ENCODE measurements at regions not wholly inside any gene's neighbourhood (a gene's known extent, or its start where the extent isn't known, plus 50 kb on each side); places are given as distances from the start of the nearest gene placed in this dataset.
A peak's percentile ranks its signal among the peaks of the same experiment; 100 is the strongest.

GRCh38 chr10:80700252-80700651, 162.6 kb downstream of the SH2D4B start:
- in situ Hi-C loops (cut with MboI) (loop anchor here (5.0 kb wide), 2 partner anchors 227 to 317 kb away; no protein-coding TSS in a partner anchor), intact Hi-C loops (cut with micrococcal nuclease; ENCODE audit: unreplicated experiment) (no loop called here)
- ATAC-seq: peak; percentile 15; the same call in 1 of the 3 replicates
- Histone ChIP-seq H3K9ac (ENCODE audit: control insufficient read depth, insufficient read depth, low read length) (no peak overlapping the region), H3K79me2 (ENCODE audit: control insufficient read depth, insufficient read depth, low read length) (no peaks in the 10 kb centered on the region), H3K4me3 (no peak overlapping the region), H3K9me3 (replicated peaks; ENCODE audit: control insufficient read depth, insufficient read depth, low read length) (no peaks in the 10 kb centered on the region), H2AFZ (ENCODE audit: control insufficient read depth, low read depth, low read length) (no peak overlapping the region), H4K20me1 (ENCODE audit: control insufficient read depth, insufficient read depth) (no peaks in the 10 kb centered on the region), H3K27ac (ENCODE audit: control insufficient read depth, insufficient read depth) (no peak overlapping the region), H3K4me1 (ENCODE audit: control insufficient read depth, insufficient read depth, low read length) (no peaks in the 10 kb centered on the region; the same call in 1 of the 2 replicates), H3K4me2 (ENCODE audit: control insufficient read depth, insufficient read depth) (no peak overlapping the region), H3K27me3 (replicated peaks in 1 of 2; ENCODE audit: control insufficient read depth in 2 of 2, insufficient read depth in 2 of 2, low read length in 1 of 2) (no peaks in the 10 kb centered on the region), H3K36me3 (ENCODE audit: control insufficient read depth in 2 of 2, insufficient read depth in 2 of 2, low read length in 1 of 2) (no peaks in the 10 kb centered on the region)
- FAIRE-seq: no peak
- WGBS (ENCODE audit: insufficient coverage, insufficient replicate concordance, low lambda C conversion rate, missing lambda C conversion rate): 80% methylated on average over 3 of the region's 3 CpGs
- POLR2A ChIA-PET: interaction anchor here (0.6 kb wide), 2 partner anchors 19 to 155 kb away, joined by 3 read pairs; no protein-coding TSS in a partner anchor
- RAD21 ChIA-PET (ENCODE audit: unreplicated experiment): interaction anchor here (0.6 to 2.5 kb wide), 16 partner anchors 17 to 797 kb away, joined by 3 to 26 read pairs (median 4); no protein-coding TSS in a partner anchor
- no peak for DNase-seq (ENCODE audit: low read depth, low spot score)
- CTCF ChIA-PET: interaction anchor here (0.6 to 5.3 kb wide), 34 partner anchors 10 to 711 kb away, joined by 3 to 72 read pairs (median 5); no protein-coding TSS in a partner anchor
- SMC1A ChIA-PET (ENCODE audit: uncharacterized antibody, unreplicated experiment): interaction anchor here (0.6 to 2.5 kb wide), 23 partner anchors 8 to 1120 kb away, joined by 3 to 28 read pairs (median 4); no protein-coding TSS in a partner anchor
- BruUV-seq (replicated peaks): no TSS peak
- no peak for TF ChIP-seq POLR2A (IDR thresholded peaks at IDR 0.05; ENCODE audit: low read depth, low read length)
- TF ChIP-seq ZBTB11 (CRISPR knock-in tag; IDR thresholded peaks at IDR 0.05): no peak
- TF ChIP-seq ZNF217 (IDR thresholded peaks at IDR 0.05): no peak
- TF ChIP-seq ZNF687 (IDR thresholded peaks at IDR 0.05): no peak
- TF ChIP-seq YBX1 (IDR thresholded peaks at IDR 0.05): no peak
- TF ChIP-seq FOS (IDR thresholded peaks at IDR 0.05; ENCODE audit: borderline replicate concordance, extremely low read depth, insufficient read length): no peak
- no peak for TF ChIP-seq CBX5 (IDR thresholded peaks at IDR 0.05; ENCODE audit: low read depth)
- no peak for TF ChIP-seq SREBF1 (IDR thresholded peaks at IDR 0.05; ENCODE audit: low read length)
- no peak for TF ChIP-seq PML (IDR thresholded peaks at IDR 0.05; ENCODE audit: low read length)
- no peak for TF ChIP-seq PRDM15 (CRISPR knock-in tag; IDR thresholded peaks at IDR 0.05)
- no peak for TF ChIP-seq CHD1 (IDR thresholded peaks at IDR 0.05; ENCODE audit: low read depth, low read length)
- TF ChIP-seq MTA3 (IDR thresholded peaks at IDR 0.05; ENCODE audit: borderline replicate concordance, low read length): no peak
- no peak for TF ChIP-seq NFXL1 (IDR thresholded peaks at IDR 0.05; ENCODE audit: borderline replicate concordance)
- TF ChIP-seq SREBF2 (IDR thresholded peaks at IDR 0.05; ENCODE audit: low read length): no peak
